Immature natural killer cell (primary cell): ENCODE measurements at regions not wholly inside any gene's neighbourhood (a gene's known extent, or its start where the extent isn't known, plus 50 kb on each side); places are given as distances from the start of the nearest gene placed in this dataset.

Experiments
- DNase-seq, 3 donors: peaks; one replicate each; pipeline ENCODE4 v3.0.0; 2022; ENCODE audit warnings: mixed read lengths in 1 of 3
- H3K27ac Mint-ChIP-seq, 6 donors: one replicate each; pipeline ENCODE4 v1.8.0; 2020; ENCODE audit warnings: mixed read lengths in 6 of 6, mild to moderate bottlenecking in 5 of 6, inconsistent platforms in 4 of 6, moderate library complexity in 3 of 6
- H3K27me3 Mint-ChIP-seq, 3 donors: one replicate each; pipeline ENCODE4 v1.8.0; 2020 to 2021; ENCODE audit warnings: low read depth in 3 of 3, mild to moderate bottlenecking in 3 of 3, mixed read lengths in 3 of 3, moderate library complexity in 3 of 3, inconsistent platforms in 1 of 3
- H3K36me3 Mint-ChIP-seq, 3 donors: one replicate each; pipeline ENCODE4 v1.8.0; 2020; ENCODE audit warnings: mixed read lengths in 3 of 3, inconsistent platforms in 2 of 3, mild to moderate bottlenecking in 2 of 3
- H3K4me1 Mint-ChIP-seq, 2 donors: one replicate each; pipeline ENCODE4 v1.8.0; 2020; ENCODE audit warnings: inconsistent platforms in 2 of 2, mild to moderate bottlenecking in 2 of 2, mixed read lengths in 2 of 2, moderate library complexity in 1 of 2
- H3K4me3 Mint-ChIP-seq, 5 donors: one replicate each; pipeline ENCODE4 v1.8.0; 2020; ENCODE audit warnings: mild to moderate bottlenecking in 5 of 5, mixed read lengths in 5 of 5, inconsistent platforms in 3 of 5, moderate library complexity in 3 of 5
- H3K9me3 Mint-ChIP-seq, 6 donors: one replicate each; pipeline ENCODE4 v1.8.0; 2020; ENCODE audit warnings: mild to moderate bottlenecking in 6 of 6, mixed read lengths in 6 of 6, inconsistent platforms in 4 of 6, moderate library complexity in 3 of 6

DNA sequence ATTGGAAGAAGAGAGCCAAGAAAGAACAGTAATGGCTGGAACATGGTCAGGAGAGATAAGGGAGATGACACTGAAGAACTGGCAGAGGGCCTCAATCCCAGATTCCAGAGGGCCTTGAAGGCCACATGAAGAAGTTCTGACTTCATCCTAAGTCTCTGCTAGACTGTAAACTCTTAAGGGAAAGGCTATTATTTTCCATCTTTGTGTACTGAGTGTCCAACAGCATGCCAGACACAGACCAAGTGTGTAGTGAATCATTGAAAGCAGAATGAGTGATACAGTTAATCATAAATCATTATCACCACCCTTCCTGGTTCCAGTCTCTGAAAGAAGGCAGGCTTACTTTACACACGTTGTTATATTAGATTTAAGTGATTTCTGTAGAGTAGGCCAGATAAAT, 185.3 kb upstream of the C11orf87 start:
- Mint-ChIP-seq H3K4me3 (no peak overlapping the region), H3K27me3 (peaks cover 0 to 4% (median 0%) of the 10 kb centered on the region in 3 donors), H3K27ac (no peak overlapping the region), H3K9me3 (peaks cover 2 to 12% (median 6%) of the 10 kb centered on the region in 6 donors), H3K4me1 (no peaks in the 10 kb centered on the region), H3K36me3 (no peaks in the 10 kb centered on the region)
- no peak for DNase-seq

DNA sequence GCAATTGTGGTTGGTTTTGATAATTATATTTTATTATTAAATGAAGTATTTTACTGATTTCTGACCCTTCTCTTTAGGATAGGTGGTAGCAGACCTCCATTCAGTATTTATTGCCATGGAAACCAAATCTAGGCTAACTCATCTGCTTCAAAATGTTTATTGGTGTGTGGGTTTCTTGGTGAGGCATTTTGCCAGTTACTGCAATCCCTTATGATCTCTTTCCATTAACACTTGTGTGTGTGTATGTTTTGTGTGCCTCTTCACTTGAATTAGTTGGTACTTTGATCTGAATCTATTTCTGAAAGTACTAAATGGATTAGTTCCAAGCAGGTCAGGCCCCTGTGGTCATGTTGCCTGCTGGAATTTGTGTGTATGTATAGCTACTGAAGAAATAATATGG, 184.4 kb upstream of the C11orf87 start:
- Mint-ChIP-seq H3K9me3 (peaks cover 2 to 12% (median 6%) of the 10 kb centered on the region in 6 donors), H3K4me3 (no peak overlapping the region), H3K36me3 (no peaks in the 10 kb centered on the region), H3K4me1 (no peaks in the 10 kb centered on the region), H3K27ac (no peak overlapping the region), H3K27me3 (peaks cover 0 to 4% (median 0%) of the 10 kb centered on the region in 3 donors)
- no peak for DNase-seq

DNA sequence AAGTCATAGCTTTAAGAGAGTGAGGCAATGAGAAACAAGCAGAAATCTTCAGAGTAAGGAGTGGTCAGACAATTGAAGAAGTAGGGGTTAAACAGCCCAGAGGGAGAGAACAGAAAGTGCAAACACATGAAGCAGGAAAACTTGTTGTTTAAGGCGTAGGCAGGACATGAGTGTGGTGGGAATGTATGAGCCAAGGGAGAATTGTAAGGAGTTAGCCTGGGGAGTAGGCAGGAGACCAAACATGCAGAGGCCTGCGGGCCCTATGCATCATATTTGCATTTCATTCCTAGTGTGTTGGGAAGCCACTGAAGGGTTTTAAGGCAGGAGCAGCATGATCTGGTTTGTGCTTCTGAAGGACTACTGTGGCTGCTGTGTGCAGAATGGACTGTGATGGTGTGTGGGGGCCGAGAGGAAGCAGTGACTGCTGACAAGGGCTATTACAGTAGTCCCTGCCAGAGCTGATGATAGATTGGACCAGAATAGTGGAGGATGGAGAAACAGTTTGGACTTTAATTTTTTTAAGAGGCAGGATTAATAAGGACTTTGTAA, 179.9 kb upstream of the C11orf87 start:
- no peaks in the 10 kb centered on the region for H3K4me1 Mint-ChIP-seq
- peaks cover 0 to 11% (median 6%) of the 10 kb centered on the region in 6 donors for H3K9me3 Mint-ChIP-seq
- DNase-seq, result no peak
- H3K4me3 Mint-ChIP-seq, result no peak overlapping the region
- no peaks in the 10 kb centered on the region for H3K36me3 Mint-ChIP-seq
- H3K27ac Mint-ChIP-seq, result no peak overlapping the region
- peaks cover 0 to 4% (median 1%) of the 10 kb centered on the region in 3 donors for H3K27me3 Mint-ChIP-seq

DNA sequence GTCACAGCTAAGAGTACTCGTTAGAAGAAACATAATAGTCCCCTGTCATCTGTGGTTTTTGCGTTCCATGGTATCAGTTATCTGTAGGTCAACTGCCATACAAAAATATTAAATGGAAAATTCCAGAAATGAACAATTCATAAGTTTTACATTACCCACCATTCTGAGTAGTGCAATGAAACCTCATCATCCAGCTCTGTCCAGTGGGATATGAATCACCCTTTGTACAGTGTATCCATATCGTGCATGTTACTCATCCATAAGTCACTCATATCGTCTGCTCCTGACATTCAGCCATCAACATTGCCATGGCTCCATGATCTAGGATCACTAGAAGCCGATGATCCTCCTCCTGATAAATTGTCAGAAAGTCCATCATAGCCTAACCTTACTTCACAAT, 174.9 kb upstream of the C11orf87 start:
- peaks cover 0 to 1% (median 0%) of the 10 kb centered on the region in 3 donors for H3K27me3 Mint-ChIP-seq
- no peak overlapping the region for H3K27ac Mint-ChIP-seq
- no peaks in the 10 kb centered on the region for H3K4me1 Mint-ChIP-seq
- H3K9me3 Mint-ChIP-seq, result peaks cover 0 to 4% (median 2%) of the 10 kb centered on the region in 6 donors
- H3K36me3 Mint-ChIP-seq, result no peaks in the 10 kb centered on the region
- no peak overlapping the region for H3K4me3 Mint-ChIP-seq
- DNase-seq, result no peak

DNA sequence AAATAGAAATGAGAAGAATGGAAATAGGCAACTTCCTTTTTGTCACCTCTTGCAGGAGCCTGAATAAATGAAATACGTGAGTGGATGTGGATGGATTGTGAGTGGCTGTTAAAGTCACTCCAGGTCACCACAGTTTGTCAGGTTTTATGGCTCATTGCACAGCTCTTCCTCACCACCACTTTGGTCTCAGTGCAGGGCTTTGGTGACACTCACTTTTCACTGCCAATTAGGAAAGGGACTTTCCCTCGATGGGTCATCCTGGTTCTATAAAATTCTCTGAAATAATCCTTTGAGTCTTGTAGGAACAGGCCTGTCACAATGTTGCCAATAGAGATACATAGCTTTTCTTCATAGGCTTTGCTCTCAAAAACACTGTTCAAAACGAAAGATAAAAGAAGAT, 172.4 kb upstream of the C11orf87 start:
- H3K27me3 Mint-ChIP-seq, result peaks cover 0 to 2% (median 0%) of the 10 kb centered on the region in 3 donors
- H3K9me3 Mint-ChIP-seq, result peaks cover 0 to 4% (median under 1%) of the 10 kb centered on the region in 6 donors

DNA sequence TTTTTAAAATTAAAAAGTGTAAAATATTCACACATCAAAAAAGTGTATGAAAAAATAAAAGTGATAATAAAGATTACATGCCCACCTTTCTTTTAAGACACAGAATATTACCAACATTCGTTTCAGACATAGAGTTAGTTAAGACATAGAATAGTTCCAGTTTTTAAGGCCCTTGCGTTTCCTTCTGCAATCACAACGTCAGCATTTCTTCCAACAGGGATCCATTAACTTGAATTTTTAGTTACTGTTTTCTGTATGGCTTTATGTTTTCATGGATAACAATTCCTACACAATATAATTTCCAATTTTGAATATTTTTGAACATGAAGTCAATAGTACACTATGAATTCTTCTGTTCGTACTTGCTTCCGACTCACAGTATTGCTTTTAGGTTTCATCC, 170.8 kb upstream of the C11orf87 start:
- Mint-ChIP-seq H3K36me3 (no peaks in the 10 kb centered on the region), H3K27ac (no peak overlapping the region), H3K9me3 (peaks cover 0 to 6% (median 5%) of the 10 kb centered on the region in 6 donors), H3K27me3 (peaks cover 0 to 2% (median 0%) of the 10 kb centered on the region in 3 donors), H3K4me1 (no peaks in the 10 kb centered on the region), H3K4me3 (no peak overlapping the region)
- no peak for DNase-seq

More for the DNA sequence above, 172.4 kb upstream of the C11orf87 start:
- Mint-ChIP-seq H3K4me1 (no peaks in the 10 kb centered on the region), H3K36me3 (no peaks in the 10 kb centered on the region), H3K4me3 (no peak overlapping the region), H3K27ac (no peak overlapping the region)
- DNase-seq, result no peak

DNA sequence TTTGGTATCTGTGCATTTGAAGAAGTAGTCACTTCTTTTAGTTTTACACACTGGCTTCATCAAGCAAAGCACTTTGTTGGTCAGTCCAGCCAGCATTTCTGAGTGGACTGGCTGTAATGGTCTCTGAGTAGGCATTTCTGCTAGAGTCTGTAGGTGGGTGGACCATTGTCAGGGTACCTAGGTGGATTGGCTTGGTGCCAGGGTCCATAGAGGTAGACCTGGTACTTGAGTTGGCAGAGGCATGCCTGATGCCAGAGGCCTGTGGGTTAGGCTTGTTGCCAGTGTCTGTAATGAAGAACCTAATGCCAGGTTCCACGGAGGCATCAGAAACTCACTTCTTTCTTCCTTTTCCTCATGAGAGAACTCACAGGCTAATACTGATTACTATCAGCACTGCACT, 157.9 kb upstream of the C11orf87 start:
- Mint-ChIP-seq H3K27ac (no peak overlapping the region), H3K27me3 (peaks cover 0 to 2% (median 1%) of the 10 kb centered on the region in 3 donors), H3K36me3 (peaks cover 0 to 4% (median 3%) of the 10 kb centered on the region in 3 donors), H3K4me1 (no peaks in the 10 kb centered on the region), H3K9me3 (peaks cover 21 to 37% (median 26%) of the 10 kb centered on the region in 6 donors), H3K4me3 (no peak overlapping the region)
- no peak for DNase-seq

DNA sequence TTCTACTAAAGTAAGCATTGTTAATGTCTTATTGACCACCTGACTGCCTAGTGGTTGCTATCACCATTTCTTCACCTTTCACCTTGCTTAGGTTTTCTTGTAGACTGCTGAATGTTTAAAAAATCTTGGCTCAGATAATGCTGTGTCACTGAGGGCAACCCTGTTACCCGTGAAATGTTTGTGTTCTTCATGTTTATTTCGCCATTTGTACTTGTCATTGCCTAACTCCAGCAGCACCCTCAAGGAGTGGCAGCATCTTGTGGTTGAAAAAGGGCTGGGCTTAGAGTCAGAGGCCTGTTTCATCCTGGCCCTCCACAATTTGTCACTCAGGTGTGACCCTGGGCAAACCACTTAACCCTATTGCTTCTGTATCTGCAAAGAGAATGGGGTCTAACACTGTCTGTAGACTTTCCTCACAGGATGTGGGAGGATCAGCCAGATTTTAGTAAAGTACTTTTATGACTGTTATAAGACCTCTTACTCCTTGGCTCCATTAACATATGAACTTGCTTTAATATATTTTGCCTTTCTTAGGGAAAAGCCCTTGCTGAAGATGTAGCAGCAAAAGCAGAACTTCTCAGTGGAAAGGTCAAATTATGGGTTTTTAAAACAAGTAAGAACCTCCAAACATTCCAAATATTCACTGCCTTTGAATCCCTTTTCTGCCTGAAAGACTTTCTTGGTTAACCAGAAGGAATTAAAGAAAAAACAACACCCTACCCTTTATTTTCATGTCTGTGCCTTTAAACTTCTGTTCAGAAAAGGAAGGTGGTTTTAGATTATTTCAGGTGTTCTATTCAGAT, 154.5 kb upstream of the C11orf87 start:
- no peaks in the 10 kb centered on the region for H3K4me1 Mint-ChIP-seq
- no peak for DNase-seq
- no peak overlapping the region for H3K27ac Mint-ChIP-seq
- H3K9me3 Mint-ChIP-seq, result peaks cover 19 to 34% (median 27%) of the 10 kb centered on the region in 6 donors
- peaks cover 0 to 2% (median 1%) of the 10 kb centered on the region in 3 donors for H3K27me3 Mint-ChIP-seq
- peaks cover 0 to 4% (median 3%) of the 10 kb centered on the region in 3 donors for H3K36me3 Mint-ChIP-seq
- no peak overlapping the region for H3K4me3 Mint-ChIP-seq

DNA sequence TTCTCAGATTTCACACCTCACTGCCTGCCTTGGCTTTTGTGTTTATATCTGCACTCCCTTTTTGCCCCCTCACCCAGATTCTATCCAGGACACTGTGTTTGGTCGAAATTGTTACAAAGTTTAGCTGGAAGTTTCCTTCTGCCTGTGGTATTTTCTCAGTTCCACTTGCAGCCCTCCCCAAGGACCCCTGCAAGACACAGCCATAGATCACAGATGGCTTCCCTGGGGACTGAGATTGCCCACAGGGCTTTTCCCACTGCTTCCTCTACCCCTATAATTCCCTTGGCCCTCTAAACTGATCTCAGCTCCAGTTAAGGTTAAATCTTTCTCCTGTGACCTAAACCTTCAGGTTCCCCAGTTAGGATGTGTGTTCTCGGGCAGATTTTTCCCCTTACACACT, 146.1 kb upstream of the C11orf87 start:
- Mint-ChIP-seq H3K9me3 (peaks cover 4 to 26% (median 14%) of the 10 kb centered on the region in 6 donors), H3K36me3 (no peaks in the 10 kb centered on the region), H3K4me3 (no peak overlapping the region), H3K4me1 (no peaks in the 10 kb centered on the region), H3K27ac (no peak overlapping the region), H3K27me3 (peaks cover 0 to 2% (median 0%) of the 10 kb centered on the region in 3 donors)
- no peak for DNase-seq

DNA sequence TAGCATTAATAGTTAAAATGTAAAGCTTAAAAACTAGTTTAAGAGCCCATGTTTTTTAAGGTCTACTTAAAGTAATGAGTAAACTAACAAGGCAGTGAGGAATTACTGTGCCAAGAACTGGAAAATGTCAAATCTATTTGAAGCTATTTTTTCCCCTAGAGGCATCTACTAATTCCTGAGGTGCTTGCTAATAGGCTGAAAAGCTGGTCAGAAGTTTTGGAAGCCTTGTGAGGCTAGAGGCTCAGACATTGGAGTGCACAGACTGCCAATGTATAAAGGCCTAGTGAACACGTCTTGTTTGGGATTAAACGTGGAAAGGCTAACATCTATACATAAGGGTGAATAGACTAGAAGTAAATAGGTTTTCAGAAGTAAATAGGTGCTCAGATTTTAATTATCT, 136.5 kb upstream of the C11orf87 start:
- Mint-ChIP-seq H3K27ac (no peak overlapping the region), H3K27me3 (peaks cover 0 to 2% (median 0%) of the 10 kb centered on the region in 3 donors), H3K9me3 (peaks cover 0 to 12% (median 5%) of the 10 kb centered on the region in 6 donors), H3K36me3 (no peaks in the 10 kb centered on the region), H3K4me3 (no peak overlapping the region), H3K4me1 (no peaks in the 10 kb centered on the region)
- DNase-seq, result no peak

DNA sequence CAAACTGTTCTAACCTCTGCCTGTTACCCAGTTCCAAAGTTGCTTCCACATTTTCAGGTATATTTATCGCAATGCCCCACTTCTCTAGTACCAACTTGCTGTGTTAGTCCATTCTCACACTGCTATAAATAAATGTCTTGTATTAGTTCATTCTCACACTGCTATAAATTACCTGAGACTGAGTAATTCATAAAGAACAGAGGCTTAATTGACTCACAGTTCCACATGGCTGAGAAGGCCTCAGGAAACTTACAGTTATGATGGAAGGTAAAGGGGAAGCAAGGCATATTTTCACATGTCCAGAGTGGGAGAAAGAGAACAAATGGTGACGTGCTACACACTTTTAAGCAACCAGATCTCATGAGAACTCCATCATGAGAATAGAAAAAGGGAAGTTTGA, 130.4 kb upstream of the C11orf87 start:
- Mint-ChIP-seq H3K36me3 (no peaks in the 10 kb centered on the region), H3K4me1 (no peaks in the 10 kb centered on the region), H3K4me3 (no peak overlapping the region), H3K9me3 (peaks cover 0 to 8% (median 2%) of the 10 kb centered on the region in 6 donors), H3K27ac (no peak overlapping the region), H3K27me3 (peaks cover 0 to 2% (median 0%) of the 10 kb centered on the region in 3 donors)
- DNase-seq, result no peak

DNA sequence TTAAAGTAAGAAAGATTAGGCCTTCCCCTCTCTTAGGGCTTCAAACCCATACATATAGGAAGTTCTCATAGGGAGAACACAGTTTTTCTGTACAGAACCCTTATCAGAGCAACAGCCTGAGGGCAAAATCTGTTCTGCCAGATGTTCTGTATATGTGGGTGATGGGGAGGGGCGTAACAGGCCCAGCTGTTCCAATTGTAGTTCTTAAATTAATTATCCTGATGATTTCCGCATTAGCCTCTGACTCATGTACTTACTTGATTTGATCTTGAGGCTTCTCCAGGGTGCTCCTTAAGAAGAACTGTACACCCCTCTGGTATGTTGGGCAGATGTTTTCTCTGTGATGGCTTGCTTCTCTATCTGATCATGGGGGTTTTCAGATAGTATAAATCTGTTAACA, 123.1 kb upstream of the C11orf87 start:
- no peak overlapping the region for H3K27ac Mint-ChIP-seq
- DNase-seq, result no peak
- no peaks in the 10 kb centered on the region for H3K36me3 Mint-ChIP-seq
- H3K4me1 Mint-ChIP-seq, result no peaks in the 10 kb centered on the region
- H3K4me3 Mint-ChIP-seq, result no peak overlapping the region
- no peaks in the 10 kb centered on the region for H3K27me3 Mint-ChIP-seq
- peaks cover 0 to 5% (median 0%) of the 10 kb centered on the region in 6 donors for H3K9me3 Mint-ChIP-seq

DNA sequence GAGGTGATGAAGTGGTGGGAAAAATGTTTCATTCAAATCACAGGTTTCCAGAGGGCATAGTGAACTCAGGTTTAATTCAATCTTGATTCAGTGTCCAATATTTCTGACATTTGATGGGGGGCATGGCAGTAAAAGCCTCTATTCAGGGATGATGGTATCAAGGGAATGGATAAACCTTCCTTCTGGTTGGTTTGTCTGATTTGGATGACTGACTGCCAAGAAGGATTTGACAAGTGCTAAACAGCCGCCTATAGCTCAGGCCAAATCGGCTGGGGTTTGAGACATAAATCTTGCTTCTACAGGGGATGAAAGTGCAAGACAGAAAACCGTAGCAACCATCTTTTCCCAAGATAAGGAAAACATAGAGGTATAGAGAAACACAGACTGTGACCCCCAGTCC, 121.8 kb upstream of the C11orf87 start:
- DNase-seq, result no peak
- Mint-ChIP-seq H3K9me3 (peaks cover 0 to 5% (median 0%) of the 10 kb centered on the region in 6 donors), H3K4me1 (no peaks in the 10 kb centered on the region), H3K36me3 (no peaks in the 10 kb centered on the region), H3K27me3 (peaks cover 0 to 2% (median 0%) of the 10 kb centered on the region in 3 donors), H3K27ac (no peak overlapping the region), H3K4me3 (no peak overlapping the region)

DNA sequence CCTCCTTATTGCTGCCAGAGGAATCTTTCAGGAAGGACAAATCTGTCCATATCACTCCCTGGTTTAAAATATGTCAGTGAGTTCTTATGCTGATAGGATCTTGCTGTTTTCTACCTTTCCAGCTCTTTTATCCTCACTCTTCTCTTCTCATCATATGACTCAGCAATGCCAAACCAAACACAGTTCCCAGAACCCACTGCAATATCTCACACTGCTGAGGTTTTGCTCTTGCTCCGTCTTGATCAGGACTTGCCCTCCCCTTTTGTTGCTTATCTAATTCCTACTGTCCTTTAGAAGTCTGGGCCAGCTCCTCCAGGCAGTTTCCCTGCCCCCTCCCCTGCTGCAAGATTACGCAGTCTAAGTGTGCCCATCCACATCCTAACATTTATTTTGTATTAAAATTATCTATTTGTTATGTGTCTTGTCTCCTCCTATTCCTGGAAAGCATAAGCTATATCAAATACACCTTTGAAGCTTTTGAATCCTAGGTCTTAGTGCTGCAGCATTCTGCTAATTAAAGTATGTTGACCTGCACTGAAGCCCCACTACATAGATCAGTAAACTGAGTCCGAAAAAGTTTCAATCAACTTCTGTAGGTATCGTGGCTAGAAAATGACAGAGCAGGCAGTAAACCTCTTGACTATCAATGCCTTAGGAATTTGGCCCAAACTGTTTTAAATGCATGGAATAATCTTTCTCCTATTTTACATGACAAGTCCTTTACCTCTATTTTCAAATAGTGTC, 119.2 kb upstream of the C11orf87 start:
- H3K27ac Mint-ChIP-seq, result no peak overlapping the region
- no peaks in the 10 kb centered on the region for H3K36me3 Mint-ChIP-seq
- H3K4me1 Mint-ChIP-seq, result no peaks in the 10 kb centered on the region
- peaks cover 0 to 2% (median 0%) of the 10 kb centered on the region in 3 donors for H3K27me3 Mint-ChIP-seq
- no peak for DNase-seq
- peaks cover 0 to 5% (median 0%) of the 10 kb centered on the region in 6 donors for H3K9me3 Mint-ChIP-seq
- H3K4me3 Mint-ChIP-seq, result no peak overlapping the region
